ENCODE measurements at regions not wholly inside any gene's neighbourhood (a gene's known extent, or its start where the extent isn't known, plus 50 kb on each side); places are given as distances from the start of the nearest gene placed in this dataset.

GRCh38 chr9:80507611-80508010, 935.8 kb downstream of the TLE4 start:
- H3K23me2 ChIP-seq (ENCODE audit: insufficient read length, low read depth, low read length, poor library complexity, severe bottlenecking): no peaks in the 10 kb centered on the region
- H3K36me3 Mint-ChIP-seq (ENCODE audit: insufficient read depth in 1 of 3, low read depth in 3 of 3): no peaks in the 10 kb centered on the region; a peak in 1 of 7 replicates
- H3K4me2 ChIP-seq (ENCODE audit: insufficient read depth, insufficient read length, low read length): no peak overlapping the region
- no peak overlapping the region for H3K27ac Mint-ChIP-seq
- H2BK15ac ChIP-seq (ENCODE audit: low read depth, low read length): no peak overlapping the region
- H2BK20ac ChIP-seq (ENCODE audit: low read depth, low read length, poor library complexity, severe bottlenecking): no peak overlapping the region
- H2BK120ac ChIP-seq (ENCODE audit: low read depth, low read length, poor library complexity, severe bottlenecking): no peak overlapping the region
- no peak overlapping the region for H3K18ac ChIP-seq (ENCODE audit: insufficient read length, low read depth, low read length)
- no peak overlapping the region for H3K56ac ChIP-seq (ENCODE audit: insufficient read length, low read depth, low read length)
- no peak overlapping the region for H3K14ac ChIP-seq (ENCODE audit: insufficient read depth, low read length)
- H4K5ac ChIP-seq (ENCODE audit: insufficient read length, low read depth, low read length): no peak overlapping the region
- no peak overlapping the region for H3K9ac ChIP-seq (ENCODE audit: extremely low read depth, insufficient read length, low read length)
- no peaks in the 10 kb centered on the region for H4K20me1 ChIP-seq (ENCODE audit: control insufficient read depth, insufficient read depth, insufficient read length)
- H3K4me1 ChIP-seq (ENCODE audit: insufficient read depth, low read length): no peaks in the 10 kb centered on the region
- H3K4me1 Mint-ChIP-seq: no peaks in the 10 kb centered on the region; a peak in 1 of 4 replicates
- no peaks in the 10 kb centered on the region for H3K79me2 ChIP-seq (ENCODE audit: insufficient read depth, low read length)
- no peak overlapping the region for H3K4me3 Mint-ChIP-seq
- H2BK5ac ChIP-seq (ENCODE audit: insufficient read length, low read length): no peak overlapping the region
- no peak overlapping the region for H2BK12ac ChIP-seq (ENCODE audit: insufficient read length, low read depth, low read length)
- H2AFZ ChIP-seq (ENCODE audit: low read length): no peak overlapping the region
- TF ChIP-seq, protein P1, sequence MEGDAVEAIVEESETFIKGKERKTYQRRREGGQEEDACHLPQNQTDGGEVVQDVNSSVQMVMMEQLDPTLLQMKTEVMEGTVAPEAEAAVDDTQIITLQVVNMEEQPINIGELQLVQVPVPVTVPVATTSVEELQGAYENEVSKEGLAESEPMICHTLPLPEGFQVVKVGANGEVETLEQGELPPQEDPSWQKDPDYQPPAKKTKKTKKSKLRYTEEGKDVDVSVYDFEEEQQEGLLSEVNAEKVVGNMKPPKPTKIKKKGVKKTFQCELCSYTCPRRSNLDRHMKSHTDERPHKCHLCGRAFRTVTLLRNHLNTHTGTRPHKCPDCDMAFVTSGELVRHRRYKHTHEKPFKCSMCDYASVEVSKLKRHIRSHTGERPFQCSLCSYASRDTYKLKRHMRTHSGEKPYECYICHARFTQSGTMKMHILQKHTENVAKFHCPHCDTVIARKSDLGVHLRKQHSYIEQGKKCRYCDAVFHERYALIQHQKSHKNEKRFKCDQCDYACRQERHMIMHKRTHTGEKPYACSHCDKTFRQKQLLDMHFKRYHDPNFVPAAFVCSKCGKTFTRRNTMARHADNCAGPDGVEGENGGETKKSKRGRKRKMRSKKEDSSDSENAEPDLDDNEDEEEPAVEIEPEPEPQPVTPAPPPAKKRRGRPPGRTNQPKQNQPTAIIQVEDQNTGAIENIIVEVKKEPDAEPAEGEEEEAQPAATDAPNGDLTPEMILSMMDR (conservative IDR thresholded peaks at IDR 0.05): no peak
- no peaks in the 10 kb centered on the region for H3K27me3 Mint-ChIP-seq (ENCODE audit: low read depth)
- no peaks in the 10 kb centered on the region for H3K27me3 ChIP-seq (ENCODE audit: insufficient read depth, low read length)
- H3K27ac ChIP-seq (ENCODE audit: insufficient read length, low read depth, low read length): no peak overlapping the region
- WGBS (ENCODE audit: extremely low coverage, insufficient read length, low lambda C conversion rate): no CpG with 5 or more reads among the region's 3 CpGs
- H3K9me3 ChIP-seq (ENCODE audit: control insufficient read depth, low read depth, low read length): no peaks in the 10 kb centered on the region
- H4K91ac ChIP-seq (ENCODE audit: insufficient read length, low read depth, low read length): no peak overlapping the region
- H3T11ph ChIP-seq (ENCODE audit: low read length): no peak overlapping the region
- H3K9me3 Mint-ChIP-seq: peaks cover 0 to 2% of the 10 kb centered on the region in 2 experiments; a peak in 1 of 5 replicates
- no peak overlapping the region for H3K4ac ChIP-seq (ENCODE audit: low read depth, low read length)
- H3K23ac ChIP-seq (ENCODE audit: insufficient read length, low read depth, low read length): no peak overlapping the region
- DNase-seq: no peak
- H4K8ac ChIP-seq (replicated peaks; ENCODE audit: insufficient read length, low read depth, low read length): no peak overlapping the region
- H3K79me1 ChIP-seq (ENCODE audit: insufficient read depth, low read depth, low read length, poor library complexity, severe bottlenecking): no peaks in the 10 kb centered on the region
- H2AK5ac ChIP-seq (ENCODE audit: insufficient read length, low read length): no peak overlapping the region

Data from H9 (cell line).